Aorta (tissue), 5 donors: ENCODE measurements at regions not wholly inside any gene's neighbourhood (a gene's known extent, or its start where the extent isn't known, plus 50 kb on each side); places are given as distances from the start of the nearest gene placed in this dataset.

Experiments
- ATAC-seq: fragments of 200-7000 bp; cut with Tn5 transposase; one replicate; pipeline ENCODE4 v1.9.1; 2022; ENCODE audit warnings: moderate library complexity; ENCODE audit not compliant: low FRiP score
- DNase-seq, 2 donors: peaks; one replicate each; pipeline ENCODE4 v3.0.0-alpha.2; 2020
- H3K27ac ChIP-seq, 2 donors: one replicate each; pipeline ENCODE4 v1.5.1; 2013; ENCODE audit warnings: low read length in 2 of 2, mild to moderate bottlenecking in 2 of 2, moderate library complexity in 2 of 2, control low read depth in 1 of 2, inconsistent platforms in 1 of 2, low read depth in 1 of 2
- H3K27me3 ChIP-seq, 2 donors: one replicate each; pipeline ENCODE4 v1.6.1; 2013; ENCODE audit warnings: control low read depth in 1 of 2, low read length in 1 of 2, mild to moderate bottlenecking in 1 of 2, moderate library complexity in 1 of 2; ENCODE audit not compliant: insufficient read depth in 2 of 2, control insufficient read depth in 1 of 2
- H3K36me3 ChIP-seq, 2 donors: one replicate each; pipeline ENCODE4 v1.6.1; 2013; ENCODE audit warnings: control low read depth in 1 of 2, low read length in 1 of 2, mild to moderate bottlenecking in 1 of 2; ENCODE audit not compliant: insufficient read depth in 2 of 2, control insufficient read depth in 1 of 2
- H3K4me1 ChIP-seq, 2 donors: one replicate each; pipeline ENCODE4 v1.6.1; 2013; ENCODE audit warnings: low read length in 2 of 2, control low read depth in 1 of 2, mild to moderate bottlenecking in 1 of 2, moderate library complexity in 1 of 2; ENCODE audit not compliant: insufficient read depth in 2 of 2, control insufficient read depth in 1 of 2
- H3K4me3 ChIP-seq, 2 donors: one replicate each; pipeline ENCODE4 v1.5.1; 2013; ENCODE audit warnings: low read length in 2 of 2, control low read depth in 1 of 2, mild to moderate bottlenecking in 1 of 2
- H3K9me3 ChIP-seq: one replicate; pipeline ENCODE4 v1.6.1; 2013; ENCODE audit warnings: mild to moderate bottlenecking, low read length; ENCODE audit not compliant: control insufficient read depth
- WGBS, 2 donors: extraction: QIAGEN DNeasy Blood & Tissue Kit; methylation state at CpG; one replicate each; pipeline ENCODE4 v1.1.7; 2013; 5-methylcytosine and 5-hydroxymethylcytosine counted together
- intact Hi-C, 2 donors: fragments of 100-400 bp; cut with DNase I; formaldehyde crosslinking; loops; one replicate each; pipeline versions ENCODE4 v1.14.2 to v1.15.0; 2022
- donor health status: healthy with polysubstance abuse.
- donor health status: Bipolar disorder and iron deficiency.
- donor health status: DM: no; HTN: no; CAD: no.
- donor health status: DM: no; HTN: no; CAD: no.
- donor health status: DM: yes; HTN: yes; CAD: no.

DNA sequence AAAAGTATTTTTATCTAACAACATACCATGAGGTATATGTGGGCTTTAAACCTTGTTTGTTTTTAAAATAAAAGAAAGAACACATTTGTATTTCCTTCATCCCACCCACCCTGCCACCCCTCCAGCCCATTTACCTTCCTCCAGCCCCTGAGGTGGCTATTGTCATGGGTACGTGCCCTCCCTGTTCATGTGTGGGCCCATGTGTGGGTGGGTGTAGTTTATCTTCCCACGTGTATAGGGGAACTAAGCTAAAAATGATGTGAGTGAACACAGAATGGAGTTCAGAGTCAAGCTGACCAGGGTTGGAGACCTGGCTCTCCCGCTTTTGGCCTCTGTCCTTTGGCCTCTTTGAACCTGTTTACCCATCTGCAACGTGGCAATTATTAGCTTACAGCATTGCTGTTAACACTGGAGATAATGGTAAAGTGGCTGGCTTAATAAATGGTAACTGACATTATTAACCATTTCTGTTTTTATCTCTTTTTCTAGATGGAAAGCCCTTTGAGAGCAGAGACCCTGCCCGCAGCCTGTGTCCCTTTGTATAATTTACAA is 78.1 kb upstream of the WDR26 start:
- WGBS, 2 donors, result 86 to 87% methylated on average over 5 of the region's 5 CpGs
- Histone ChIP-seq H3K27me3 (no peaks in the 10 kb centered on the region), H3K36me3 (no peaks in the 10 kb centered on the region), H3K4me3 (no peak overlapping the region), H3K9me3 (no peaks in the 10 kb centered on the region), H3K4me1 (no peaks in the 10 kb centered on the region), H3K27ac (no peak overlapping the region)
- ATAC-seq (no peak), DNase-seq (no peak)
- intact Hi-C loops, result loop anchor here (2.0 to 10.0 kb wide), 3 partner anchors 340 to 412 kb away; partner anchors contain the start of gene DNAH14 (in 1 of the 2)

DNA sequence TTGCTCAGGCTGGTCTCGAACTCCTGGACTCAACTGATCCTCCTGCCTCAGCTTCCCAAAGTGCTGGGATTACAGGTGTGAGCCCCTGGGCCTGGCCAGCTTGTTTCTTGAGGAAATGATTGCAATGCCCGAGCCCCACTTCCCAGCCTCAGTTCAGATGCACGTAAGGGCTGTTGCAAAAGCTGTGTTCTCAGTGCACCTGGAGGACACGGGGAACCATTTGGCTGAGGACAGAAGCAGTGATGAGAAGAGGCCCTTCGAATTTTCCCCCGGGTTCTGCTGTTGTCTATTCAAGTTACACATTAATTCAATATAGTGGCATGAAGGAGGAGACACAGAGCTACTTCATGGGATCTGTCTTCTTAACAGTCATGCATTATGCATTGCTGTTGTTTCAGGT is 78.8 kb upstream of the WDR26 start:
- no peaks in the 10 kb centered on the region for H3K27me3 ChIP-seq
- no peaks in the 10 kb centered on the region for H3K9me3 ChIP-seq
- no peak overlapping the region for H3K4me3 ChIP-seq
- H3K36me3 ChIP-seq, result no peaks in the 10 kb centered on the region
- intact Hi-C loops, result loop anchor here (2.0 to 10.0 kb wide), 3 partner anchors 339 to 411 kb away; partner anchors contain the start of gene DNAH14 (in 1 of the 2)
- 64 to 68% methylated on average over 6 of the region's 6 CpGs for WGBS, 2 donors
- H3K4me1 ChIP-seq, result no peaks in the 10 kb centered on the region
- DNase-seq (no peak), ATAC-seq (no peak)
- H3K27ac ChIP-seq, result no peak overlapping the region

DNA sequence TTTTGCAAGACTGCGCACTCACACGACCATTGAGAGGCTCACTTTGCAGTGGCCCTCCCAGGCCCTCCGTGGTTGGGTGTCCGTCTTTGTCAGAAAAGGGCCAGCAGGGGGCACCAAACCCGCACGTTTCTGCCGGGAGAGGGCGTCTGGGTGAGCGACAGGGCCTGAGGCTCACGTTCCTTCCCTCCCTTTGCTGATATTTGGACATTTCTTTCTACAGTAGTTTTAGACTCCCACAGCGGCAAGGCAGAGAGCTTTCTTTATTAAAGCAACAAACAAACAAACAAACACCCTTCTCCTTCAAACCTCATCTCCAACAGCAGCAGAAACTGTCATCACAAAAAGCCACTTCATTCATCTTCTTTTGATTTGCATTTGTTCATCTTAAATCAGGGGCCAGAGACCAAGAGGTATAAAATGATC is 79.2 kb upstream of the WDR26 start:
- peak; percentile 89 to 96 for DNase-seq
- H3K27ac ChIP-seq, result no peak overlapping the region
- no peaks in the 10 kb centered on the region for H3K4me1 ChIP-seq
- H3K4me3 ChIP-seq, result no peak overlapping the region
- ATAC-seq, result peak; percentile 86
- no peaks in the 10 kb centered on the region for H3K36me3 ChIP-seq
- no peaks in the 10 kb centered on the region for H3K9me3 ChIP-seq
- intact Hi-C loops, result loop anchor here (2.0 to 10.0 kb wide), 3 partner anchors 339 to 411 kb away; partner anchors contain the start of gene DNAH14 (in 1 of the 2)
- WGBS, 2 donors, result 5 to 6% methylated on average over 11 of the region's 11 CpGs
- no peaks in the 10 kb centered on the region for H3K27me3 ChIP-seq

DNA sequence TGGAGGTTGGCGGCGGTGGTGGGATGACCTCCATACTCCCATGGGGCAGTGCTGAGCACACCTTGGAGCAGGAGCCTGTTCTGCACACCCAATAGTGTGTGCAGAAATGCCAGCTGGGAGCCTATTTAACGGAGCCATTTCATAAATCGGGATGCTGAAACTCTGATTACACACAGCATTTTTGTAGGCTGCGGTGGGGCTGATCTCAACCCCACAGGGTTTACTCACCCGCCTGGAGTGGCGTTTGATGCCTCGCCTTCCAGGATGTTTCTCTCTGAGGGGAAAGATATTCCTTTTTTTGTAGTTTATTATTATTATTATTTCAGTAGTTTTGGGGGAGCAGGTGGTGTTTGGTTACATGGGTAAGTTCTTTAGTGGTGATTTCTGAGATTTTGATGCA is 82.6 kb upstream of the WDR26 start:
- DNase-seq, result no peak
- intact Hi-C loops, result loop anchor here in 1 of 2 donors (10.0 kb wide), 1 partner anchor 408 kb away; the partner anchor contains the start of gene DNAH14
- Histone ChIP-seq H3K4me3 (no peak overlapping the region), H3K4me1 (no peaks in the 10 kb centered on the region), H3K27me3 (no peaks in the 10 kb centered on the region), H3K9me3 (peaks cover 2% of the 10 kb centered on the region), H3K36me3 (no peaks in the 10 kb centered on the region), H3K27ac (no peak overlapping the region)
- ATAC-seq, result no peak
- whole genome bisulfite sequencing, 2 donors, result 89 to 95% methylated on average over 8 of the region's 8 CpGs

DNA sequence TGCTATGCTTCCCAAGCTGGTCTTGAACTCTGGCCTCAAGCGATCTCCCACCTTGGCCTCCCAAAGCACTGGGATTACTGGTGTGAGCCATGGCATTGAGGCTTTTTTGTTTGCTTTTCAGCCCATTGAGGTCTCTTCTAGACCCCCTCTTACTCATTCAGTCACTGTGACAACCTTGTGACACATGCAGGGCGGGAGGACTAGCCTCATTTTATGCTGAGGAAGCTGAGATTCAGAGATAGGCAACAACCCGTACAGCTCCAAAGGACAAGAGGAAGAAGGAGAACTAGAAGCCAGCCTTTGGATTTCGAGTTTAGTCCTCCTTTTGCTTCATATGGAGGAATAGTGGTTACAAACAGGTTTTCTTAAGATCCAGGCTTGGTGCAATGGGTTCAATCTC is 83.9 kb upstream of the WDR26 start:
- ATAC-seq (no peak), DNase-seq (no peak)
- WGBS, 2 donors, result 90 to 96% methylated on average over 4 of the region's 4 CpGs
- intact Hi-C loops, result loop anchor here in 1 of 2 donors (10.0 kb wide), 1 partner anchor 406 kb away; the partner anchor contains the start of gene DNAH14
- peaks cover 2% of the 10 kb centered on the region for H3K9me3 ChIP-seq
- no peak overlapping the region for H3K27ac ChIP-seq
- no peaks in the 10 kb centered on the region for H3K4me1 ChIP-seq
- no peaks in the 10 kb centered on the region for H3K27me3 ChIP-seq
- H3K36me3 ChIP-seq, result no peaks in the 10 kb centered on the region
- no peak overlapping the region for H3K4me3 ChIP-seq

DNA sequence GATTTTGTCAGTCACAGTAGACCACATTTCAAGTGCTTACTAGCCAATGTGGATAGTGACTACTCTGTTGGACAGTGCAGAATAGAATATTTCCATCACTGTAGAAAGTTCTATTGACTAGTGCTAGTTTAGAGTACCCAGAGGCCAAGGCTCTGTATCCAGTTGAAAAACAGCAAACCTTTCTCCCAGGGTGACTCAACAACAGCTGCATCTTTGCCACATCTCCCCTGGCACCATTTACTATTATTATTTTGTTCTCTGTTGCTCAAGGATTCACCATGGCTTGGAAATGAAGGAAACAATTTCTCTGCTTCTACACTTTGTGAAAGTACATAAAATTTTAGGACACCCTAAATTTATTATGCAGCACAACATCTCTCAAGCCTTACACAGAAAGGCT is 85.3 kb upstream of the WDR26 start:
- Histone ChIP-seq H3K9me3 (peaks cover 2% of the 10 kb centered on the region), H3K27ac (no peak overlapping the region), H3K36me3 (no peaks in the 10 kb centered on the region), H3K4me1 (no peaks in the 10 kb centered on the region), H3K4me3 (no peak overlapping the region), H3K27me3 (no peaks in the 10 kb centered on the region)
- no peak for ATAC-seq
- intact Hi-C loops, result loop anchor here in 1 of 2 donors (10.0 kb wide), 1 partner anchor 405 kb away; the partner anchor contains the start of gene DNAH14
- no peak for DNase-seq

DNA sequence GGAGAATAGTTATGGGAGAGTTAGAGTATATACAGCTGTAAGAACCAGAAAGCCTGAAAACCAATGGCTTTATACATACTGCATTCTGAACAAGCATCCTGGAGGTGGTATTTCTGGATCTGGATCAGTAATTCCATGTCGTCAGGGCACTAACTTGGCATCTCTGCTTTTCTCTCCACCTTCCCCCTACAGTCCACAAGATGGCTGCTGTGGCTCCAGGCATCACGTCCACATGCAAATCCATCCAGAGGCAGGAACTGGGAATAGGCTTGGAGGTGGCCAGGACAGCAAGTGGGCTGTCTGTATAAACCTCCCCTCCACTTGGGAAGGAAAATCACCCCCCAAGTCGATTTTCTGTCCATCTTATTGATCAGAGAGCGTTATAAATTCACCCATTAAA is 86.2 kb upstream of the WDR26 start:
- 92% methylated on average over 4 of the region's 4 CpGs for WGBS, 2 donors
- no peak overlapping the region for H3K4me3 ChIP-seq
- no peaks in the 10 kb centered on the region for H3K36me3 ChIP-seq
- H3K27ac ChIP-seq, result no peak overlapping the region
- peaks cover 2% of the 10 kb centered on the region for H3K9me3 ChIP-seq
- H3K27me3 ChIP-seq, result no peaks in the 10 kb centered on the region
- intact Hi-C loops, result no loop called here
- ATAC-seq (no peak), DNase-seq (no peak)
- no peaks in the 10 kb centered on the region for H3K4me1 ChIP-seq

DNA sequence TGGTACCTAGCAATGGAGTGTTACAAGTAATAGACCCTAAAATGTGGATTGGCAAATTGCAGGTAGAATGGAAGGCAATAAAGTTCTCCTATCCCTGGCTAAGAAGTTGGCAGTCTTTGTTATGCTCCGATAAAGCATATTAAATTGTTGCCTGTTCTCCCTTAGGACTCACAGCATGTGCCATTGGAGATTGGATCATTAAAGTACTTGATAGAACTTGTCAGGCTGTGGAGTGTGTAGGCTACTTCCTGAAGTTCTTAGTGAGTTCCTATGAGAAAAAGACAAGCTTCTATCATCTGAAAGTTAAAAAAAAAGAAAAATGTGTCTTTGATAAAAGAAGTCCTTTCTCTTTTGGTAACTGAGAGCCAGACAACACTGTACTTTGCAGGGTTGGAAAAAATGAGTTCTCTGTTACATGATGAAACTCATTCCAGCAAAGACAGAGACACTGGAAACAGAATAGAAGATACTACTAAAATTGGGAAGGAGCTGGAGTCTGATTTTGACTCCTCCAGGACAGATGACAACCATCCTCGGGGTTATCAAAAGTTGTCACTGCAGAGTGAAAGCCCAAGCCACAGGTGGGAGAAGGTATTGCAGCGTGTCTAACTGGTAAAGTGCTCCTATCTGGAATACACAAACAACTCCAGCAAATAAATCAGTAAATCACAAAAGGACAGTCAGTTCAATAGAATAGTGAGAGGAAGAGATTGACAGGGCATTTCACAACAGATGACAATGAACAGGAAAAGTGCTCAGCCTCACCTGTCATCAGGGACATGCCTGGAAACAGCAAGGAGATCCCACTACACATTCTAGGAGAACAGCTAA is 87.5 kb upstream of the WDR26 start:
- no peaks in the 10 kb centered on the region for H3K36me3 ChIP-seq
- 78 to 83% methylated on average over 3 of the region's 3 CpGs for WGBS, 2 donors
- H3K27me3 ChIP-seq, result no peaks in the 10 kb centered on the region
- no peak overlapping the region for H3K27ac ChIP-seq
- no peak overlapping the region for H3K4me3 ChIP-seq
- H3K9me3 ChIP-seq, result peaks cover 2% of the 10 kb centered on the region
- intact Hi-C loops, result no loop called here
- H3K4me1 ChIP-seq, result no peaks in the 10 kb centered on the region
- DNase-seq (no peak), ATAC-seq (no peak)

DNA sequence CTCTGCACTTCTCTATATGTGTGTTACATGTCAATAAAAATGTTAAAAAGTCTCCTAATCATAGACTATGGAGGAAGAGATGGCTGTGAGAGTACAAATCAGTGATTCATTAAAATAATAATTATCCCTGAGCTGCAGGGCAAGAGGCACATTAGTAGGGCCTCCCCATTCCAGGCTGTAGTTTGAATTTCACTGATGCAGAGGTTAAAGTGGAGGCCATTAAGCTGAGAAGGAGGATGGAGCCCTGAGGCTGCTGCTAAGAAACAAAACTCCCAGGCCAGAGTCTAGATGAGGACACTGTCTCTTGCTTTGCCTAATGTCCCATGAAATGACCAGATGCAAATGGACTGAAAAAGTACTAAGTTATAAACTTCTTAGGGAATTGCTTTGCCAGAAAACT is 89.1 kb upstream of the WDR26 start:
- Histone ChIP-seq H3K4me3 (no peak overlapping the region), H3K27me3 (no peaks in the 10 kb centered on the region), H3K9me3 (peaks cover 2% of the 10 kb centered on the region), H3K4me1 (no peaks in the 10 kb centered on the region), H3K36me3 (no peaks in the 10 kb centered on the region), H3K27ac (no peak overlapping the region)
- intact Hi-C loops, result no loop called here
- DNase-seq, result no peak
- no peak for ATAC-seq
